GM23248 (cell line): ENCODE measurements at regions not wholly inside any gene's neighbourhood (a gene's known extent, or its start where the extent isn't known, plus 50 kb on each side); places are given as distances from the start of the nearest gene placed in this dataset.

Source experiments
- DNase-seq: peaks from one replicate; pipeline ENCODE4 v3.0.0-alpha.2; 2015
- H2AFZ ChIP-seq: fragments of 200-600 bp; sonication (generic); 2 replicates; pipeline ENCODE4 v1.6.1; 2016; ENCODE audit warnings: antibody characterized with exemption
- H3F3A ChIP-seq: fragments of 200-600 bp; sonication (generic); 2 replicates; pipeline ENCODE4 v1.6.1; 2016; ENCODE audit warnings: mild to moderate bottlenecking, antibody characterized with exemption, mixed run types; ENCODE audit not compliant: insufficient read depth
- H3K27ac ChIP-seq: fragments of 200-600 bp; sonication (generic); 2 replicates; pipeline ENCODE4 v1.5.1; 2016; ENCODE audit warnings: mild to moderate bottlenecking
- H3K27me3 ChIP-seq: fragments of 200-600 bp; sonication (generic); replicated peaks from 2 replicates; pipeline ENCODE4 v1.6.1; 2016; ENCODE audit warnings: mild to moderate bottlenecking; ENCODE audit not compliant: insufficient read depth
- H3K36me3 ChIP-seq: fragments of 200-600 bp; sonication (generic); 2 replicates; pipeline ENCODE4 v1.6.1; 2016; ENCODE audit warnings: low read depth, mild to moderate bottlenecking
- H3K4me1 ChIP-seq: fragments of 200-600 bp; sonication (generic); 2 replicates; pipeline ENCODE4 v1.6.1; 2016; ENCODE audit warnings: mild to moderate bottlenecking; ENCODE audit not compliant: insufficient read depth
- H3K4me2 ChIP-seq: fragments of 200-600 bp; sonication (generic); one replicate; pipeline ENCODE4 v1.6.1; 2016; ENCODE audit warnings: mild to moderate bottlenecking; ENCODE audit not compliant: unreplicated experiment
- H3K4me3 ChIP-seq: fragments of 200-600 bp; sonication (generic); 2 replicates; pipeline ENCODE4 v1.5.1; 2016; ENCODE audit warnings: mild to moderate bottlenecking
- H3K79me2 ChIP-seq: fragments of 200-600 bp; sonication (generic); 2 replicates; pipeline ENCODE4 v1.6.1; 2016; ENCODE audit warnings: mild to moderate bottlenecking; ENCODE audit not compliant: insufficient read depth
- H3K9ac ChIP-seq: fragments of 200-600 bp; sonication (generic); 2 replicates; pipeline ENCODE4 v1.6.1; 2016; ENCODE audit warnings: mild to moderate bottlenecking
- H3K9me2 ChIP-seq: fragments of 200-600 bp; sonication (generic); 2 replicates; pipeline ENCODE4 v1.6.1; 2016; ENCODE audit warnings: mixed run types, mild to moderate bottlenecking, moderate library complexity; ENCODE audit not compliant: insufficient read depth
- H3K9me3 ChIP-seq: fragments of 200-600 bp; sonication (generic); one replicate; pipeline ENCODE4 v1.6.1; 2017; ENCODE audit warnings: low read depth
- H4K20me1 ChIP-seq: fragments of 200-600 bp; sonication (generic); 2 replicates; pipeline ENCODE4 v1.6.0; 2016; ENCODE audit not compliant: insufficient read depth
- EZH2 ChIP-seq: fragments of 200-600 bp; sonication (generic); IDR thresholded peaks from 2 replicates; pipeline ENCODE4 v1.6.1; 2018; ENCODE audit warnings: antibody characterized with exemption, mild to moderate bottlenecking; ENCODE audit not compliant: insufficient read depth, poor library complexity, severe bottlenecking
- EZH2phosphoT487 ChIP-seq: fragments of 200-600 bp; sonication (generic); IDR thresholded peaks from 2 replicates; pipeline ENCODE4 v1.6.1; 2018; ENCODE audit warnings: antibody characterized with exemption, moderate library complexity, mild to moderate bottlenecking, low read depth; ENCODE audit not compliant: insufficient read depth
- WGBS, 2 experiments: methylation state at CpG; one replicate each; pipeline ENCODE4 v1.1.6; 2015 to 2017; ENCODE audit warnings: low lambda C conversion rate in 2 of 2, low coverage in 1 of 2; ENCODE audit errors: missing lambda C conversion rate in 2 of 2; 5-methylcytosine and 5-hydroxymethylcytosine counted together
- in situ Hi-C: fragments of 300-500 bp; cut with MboI; formaldehyde crosslinking; loops from 2 replicates; pipeline ENCODE4 v1.15.0; 2020

DNA sequence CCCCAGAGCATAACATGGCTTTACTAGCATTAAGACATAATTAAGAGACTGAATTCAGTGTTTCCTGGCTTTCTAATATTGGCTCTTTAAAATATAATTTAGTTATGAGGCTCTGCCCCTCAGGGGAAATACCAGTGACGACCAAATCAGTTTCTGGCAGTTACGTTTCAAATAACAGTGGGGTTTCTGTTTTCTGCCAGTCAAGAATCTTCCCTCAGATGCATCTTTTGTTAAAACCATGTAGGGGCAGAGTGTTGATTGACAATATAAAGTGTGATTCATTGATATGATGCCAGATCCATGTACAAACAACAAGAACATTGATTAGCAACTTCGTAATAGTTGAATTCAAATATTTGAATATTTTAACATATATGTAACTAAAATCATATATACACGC is 1169.7 kb downstream of the DIAPH3 start:
- Histone ChIP-seq H3K4me2 (no peak overlapping the region), H3K27ac (no peak overlapping the region)

GRCh38 chr13:58994777-58995176 is 1169.0 kb downstream of the DIAPH3 start:
- Histone ChIP-seq H4K20me1 (no peaks in the 10 kb centered on the region), H2AFZ (no peak overlapping the region), H3K9me2 (no peaks in the 10 kb centered on the region), H3K9ac (no peak overlapping the region), H3K27me3 (no peaks in the 10 kb centered on the region), H3K36me3 (no peaks in the 10 kb centered on the region), H3F3A (no peaks in the 10 kb centered on the region), H3K27ac (no peak overlapping the region), H3K9me3 (no peaks in the 10 kb centered on the region), H3K4me2 (no peak overlapping the region), H3K79me2 (no peaks in the 10 kb centered on the region), H3K4me3 (no peak overlapping the region), H3K4me1 (no peaks in the 10 kb centered on the region)
- no peak for TF ChIP-seq EZH2phosphoT487
- no peak for DNase-seq
- in situ Hi-C loops, result no loop called here

More for the DNA sequence above, 1169.7 kb downstream of the DIAPH3 start:
- H3K9me2 ChIP-seq, result no peaks in the 10 kb centered on the region
- H3K79me2 ChIP-seq, result no peaks in the 10 kb centered on the region
- 9 to 11% methylated on average over 4 of the region's 4 CpGs for WGBS, 2 experiments
- H4K20me1 ChIP-seq, result no peaks in the 10 kb centered on the region
- no peak for DNase-seq
- TF ChIP-seq EZH2, result no peak
- TF ChIP-seq EZH2phosphoT487, result no peak
- in situ Hi-C loops, result no loop called here
- H2AFZ ChIP-seq, result no peak overlapping the region
- H3K9me3 ChIP-seq, result no peaks in the 10 kb centered on the region
- no peaks in the 10 kb centered on the region for H3K27me3 ChIP-seq
- no peak overlapping the region for H3K9ac ChIP-seq
- no peaks in the 10 kb centered on the region for H3K4me1 ChIP-seq
- H3K36me3 ChIP-seq, result no peaks in the 10 kb centered on the region
- no peak overlapping the region for H3K4me3 ChIP-seq
- H3F3A ChIP-seq, result no peaks in the 10 kb centered on the region

GRCh38 chr13:58998716-58999115 is 1165.0 kb downstream of the DIAPH3 start:
- no peak overlapping the region for H3K4me2 ChIP-seq
- 11% methylated on average over 2 of the region's 2 CpGs for WGBS, 2 experiments
- no peaks in the 10 kb centered on the region for H3K4me1 ChIP-seq
- no peaks in the 10 kb centered on the region for H3K36me3 ChIP-seq
- no peaks in the 10 kb centered on the region for H3K27me3 ChIP-seq
- no peaks in the 10 kb centered on the region for H3K79me2 ChIP-seq
- TF ChIP-seq EZH2phosphoT487 (no peak), EZH2 (no peak)
- no peaks in the 10 kb centered on the region for H3F3A ChIP-seq
- H3K9me2 ChIP-seq, result no peaks in the 10 kb centered on the region
- no peaks in the 10 kb centered on the region for H4K20me1 ChIP-seq
- H2AFZ ChIP-seq, result no peak overlapping the region
- in situ Hi-C loops, result no loop called here
- no peak overlapping the region for H3K27ac ChIP-seq
- H3K4me3 ChIP-seq, result no peak overlapping the region
- H3K9ac ChIP-seq, result no peak overlapping the region
- no peak for DNase-seq
- no peaks in the 10 kb centered on the region for H3K9me3 ChIP-seq

DNA sequence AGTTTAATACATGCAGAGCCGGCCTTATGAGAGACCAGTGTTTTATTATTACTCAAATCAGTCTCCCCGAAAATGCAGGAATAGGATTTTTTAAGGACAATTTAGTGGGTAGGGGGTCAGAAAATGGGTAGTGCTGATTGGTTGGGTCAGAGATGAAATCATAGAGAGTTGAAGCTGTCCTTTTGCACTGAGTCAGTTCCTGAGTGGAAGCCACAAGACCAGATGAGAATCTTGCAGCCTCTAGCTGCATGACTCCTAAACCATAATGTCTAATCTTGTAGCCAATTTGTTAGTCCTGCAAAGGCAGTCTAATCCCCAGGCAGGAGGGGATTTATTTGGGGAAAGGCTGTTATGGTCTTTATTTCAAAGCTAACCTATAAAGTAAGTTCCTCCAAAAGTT is 1163.9 kb downstream of the DIAPH3 start:
- no peak overlapping the region for H3K27ac ChIP-seq
- TF ChIP-seq EZH2phosphoT487, result no peak
- WGBS, 2 experiments, result 18 to 25% methylated on average over 2 of the region's 2 CpGs
- no peak overlapping the region for H2AFZ ChIP-seq
- H3K4me2 ChIP-seq, result no peak overlapping the region
- DNase-seq, result no peak
- no peaks in the 10 kb centered on the region for H3K79me2 ChIP-seq
- no peaks in the 10 kb centered on the region for H3K4me1 ChIP-seq
- in situ Hi-C loops, result no loop called here
- H3F3A ChIP-seq, result no peaks in the 10 kb centered on the region
- no peak overlapping the region for H3K4me3 ChIP-seq
- H3K36me3 ChIP-seq, result no peaks in the 10 kb centered on the region
- H3K9me2 ChIP-seq, result no peaks in the 10 kb centered on the region
- no peaks in the 10 kb centered on the region for H3K9me3 ChIP-seq
- H3K27me3 ChIP-seq, result no peaks in the 10 kb centered on the region
- no peaks in the 10 kb centered on the region for H4K20me1 ChIP-seq
- H3K9ac ChIP-seq, result no peak overlapping the region

DNA sequence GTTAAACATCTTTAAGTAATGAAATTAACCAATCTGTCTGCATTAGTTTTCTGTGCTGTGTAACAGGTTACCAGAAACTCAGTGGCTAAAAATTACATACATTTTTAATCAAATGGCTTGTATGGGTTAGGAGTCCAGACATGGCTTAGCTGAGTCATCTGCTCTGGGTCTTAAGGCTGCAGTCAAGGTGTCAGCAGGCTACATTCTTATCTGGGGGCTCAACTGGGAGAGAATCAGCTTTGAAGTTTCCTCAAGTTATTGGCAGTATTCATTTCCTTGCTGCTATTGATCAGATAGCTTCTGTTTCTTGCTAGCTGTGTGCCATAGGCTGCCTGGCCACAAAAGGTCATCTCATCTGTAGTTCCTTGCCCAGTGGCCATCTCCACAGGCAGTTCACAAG is 1163.0 kb downstream of the DIAPH3 start:
- Histone ChIP-seq H3K9me2 (no peaks in the 10 kb centered on the region), H2AFZ (no peak overlapping the region), H3K4me2 (no peak overlapping the region), H3K9me3 (no peaks in the 10 kb centered on the region), H3K79me2 (no peaks in the 10 kb centered on the region), H3K9ac (no peak overlapping the region), H3K36me3 (no peaks in the 10 kb centered on the region), H3K4me3 (no peak overlapping the region), H3K4me1 (no peaks in the 10 kb centered on the region), H4K20me1 (no peaks in the 10 kb centered on the region), H3F3A (no peaks in the 10 kb centered on the region), H3K27me3 (no peaks in the 10 kb centered on the region), H3K27ac (no peak overlapping the region)
- DNase-seq, result no peak
- TF ChIP-seq EZH2, result no peak
- TF ChIP-seq EZH2phosphoT487, result no peak
- in situ Hi-C loops, result no loop called here
